ENCODE measurements at regions not wholly inside any gene's neighbourhood (a gene's known extent, or its start where the extent isn't known, plus 50 kb on each side); places are given as distances from the start of the nearest gene placed in this dataset.
A peak's percentile ranks its signal among the peaks of the same experiment; 100 is the strongest.
"Not testable (repeated sequence)": the region's sequence is repeated elsewhere in the genome, so short reads cannot be mapped to it uniquely, and the experiment has no call there.

GRCh38 chr6:17214106-17214505, 67.1 kb upstream of the RBM24 start:
- no peaks in the 10 kb centered on the region for H4K20me1 ChIP-seq (ENCODE audit: insufficient read depth, low read length)
- no peak overlapping the region for H3K4me2 ChIP-seq (ENCODE audit: low read depth, low read length)
- ATAC-seq (no peak), DNase-seq (ENCODE audit: low spot score) (no peak), FAIRE-seq (no peak)
- H3K9ac ChIP-seq (ENCODE audit: insufficient read depth, low read depth, low read length): no peak overlapping the region
- no peaks in the 10 kb centered on the region for H3K79me2 ChIP-seq (ENCODE audit: insufficient read depth, low read length)
- no peak overlapping the region for H3K4me3 ChIP-seq (replicated peaks in 1 of 3; ENCODE audit: insufficient read depth in 1 of 3, low read depth in 2 of 3, low read length in 3 of 3)
- CTCF ChIA-PET (ENCODE audit: low intra/inter-chr PET ratio, low total read pairs): no interaction called here
- H3K27ac ChIP-seq (ENCODE audit: extremely low read length, insufficient read depth, low read length): no peak overlapping the region
- no peaks in the 10 kb centered on the region for H3K9me3 ChIP-seq (ENCODE audit: low read length)
- H3K36me3 ChIP-seq (replicated peaks in 1 of 2; ENCODE audit: control insufficient read depth in 1 of 2, insufficient read depth in 2 of 2, low read length in 2 of 2): no peaks in the 10 kb centered on the region
- intact Hi-C loops (cut with micrococcal nuclease; ENCODE audit: unreplicated experiment): no loop called here
- no TSS peak for BruUV-seq (replicated peaks)
- no peaks in the 10 kb centered on the region for H3K27me3 ChIP-seq (ENCODE audit: control insufficient read depth in 1 of 2, insufficient read depth in 2 of 2, low read length in 2 of 2)
- H2AFZ ChIP-seq (ENCODE audit: low read length): no peak overlapping the region
- TF ChIP-seq CBFB (CRISPR knock-in tag; IDR thresholded peaks at IDR 0.05) (no peak), MNT (IDR thresholded peaks at IDR 0.05) (peak; percentile 73), ZFP62 (CRISPR knock-in tag; IDR thresholded peaks at IDR 0.05) (no peak)
- no peaks in the 10 kb centered on the region for H3K4me1 ChIP-seq (ENCODE audit: insufficient read depth, low read length)
- in situ Hi-C loops (cut with HindIII; ENCODE audit: extremely low pct_ligation_motif_present, low pct_unique_long_range_greater_than_20kb): no loop called here
- whole genome bisulfite sequencing (ENCODE audit: low lambda C conversion rate): 39% methylated on average over 9 of the region's 9 CpGs
- POLR2A ChIA-PET: no interaction called here

- H3K4me2 ChIP-seq (ENCODE audit: low read depth, low read length); H2AFZ ChIP-seq (ENCODE audit: low read length); H3K9ac ChIP-seq (ENCODE audit: insufficient read depth, low read depth, low read length); H3K27ac ChIP-seq (ENCODE audit: extremely low read length, insufficient read depth, low read length); DNase-seq (ENCODE audit: low spot score); ATAC-seq; H4K20me1 ChIP-seq (ENCODE audit: insufficient read depth, low read length); in situ Hi-C loops (cut with HindIII; ENCODE audit: extremely low pct_ligation_motif_present, low pct_unique_long_range_greater_than_20kb); H3K27me3 ChIP-seq (ENCODE audit: control insufficient read depth in 1 of 2, insufficient read depth in 2 of 2, low read length in 2 of 2); H3K36me3 ChIP-seq (replicated peaks in 1 of 2; ENCODE audit: control insufficient read depth in 1 of 2, insufficient read depth in 2 of 2, low read length in 2 of 2); H3K4me1 ChIP-seq (ENCODE audit: insufficient read depth, low read length); H3K79me2 ChIP-seq (ENCODE audit: insufficient read depth, low read length); intact Hi-C loops (cut with micrococcal nuclease; ENCODE audit: unreplicated experiment); BruUV-seq (replicated peaks); H3K9me3 ChIP-seq (ENCODE audit: low read length); H3K4me3 ChIP-seq (replicated peaks in 1 of 3; ENCODE audit: insufficient read depth in 1 of 3, low read depth in 2 of 3, low read length in 3 of 3); POLR2A ChIA-PET; FAIRE-seq; CTCF ChIA-PET (ENCODE audit: low intra/inter-chr PET ratio, low total read pairs): not testable (repeated sequence)
- 66% methylated on average over 10 of the region's 10 CpGs for WGBS (ENCODE audit: low lambda C conversion rate)
Observed at GRCh38 chr6:17216972-17217371, 64.2 kb upstream of the RBM24 start.

All from HepG2 (cell line).